ENCODE measurements at regions not wholly inside any gene's neighbourhood (a gene's known extent, or its start where the extent isn't known, plus 50 kb on each side); places are given as distances from the start of the nearest gene placed in this dataset.

DNA sequence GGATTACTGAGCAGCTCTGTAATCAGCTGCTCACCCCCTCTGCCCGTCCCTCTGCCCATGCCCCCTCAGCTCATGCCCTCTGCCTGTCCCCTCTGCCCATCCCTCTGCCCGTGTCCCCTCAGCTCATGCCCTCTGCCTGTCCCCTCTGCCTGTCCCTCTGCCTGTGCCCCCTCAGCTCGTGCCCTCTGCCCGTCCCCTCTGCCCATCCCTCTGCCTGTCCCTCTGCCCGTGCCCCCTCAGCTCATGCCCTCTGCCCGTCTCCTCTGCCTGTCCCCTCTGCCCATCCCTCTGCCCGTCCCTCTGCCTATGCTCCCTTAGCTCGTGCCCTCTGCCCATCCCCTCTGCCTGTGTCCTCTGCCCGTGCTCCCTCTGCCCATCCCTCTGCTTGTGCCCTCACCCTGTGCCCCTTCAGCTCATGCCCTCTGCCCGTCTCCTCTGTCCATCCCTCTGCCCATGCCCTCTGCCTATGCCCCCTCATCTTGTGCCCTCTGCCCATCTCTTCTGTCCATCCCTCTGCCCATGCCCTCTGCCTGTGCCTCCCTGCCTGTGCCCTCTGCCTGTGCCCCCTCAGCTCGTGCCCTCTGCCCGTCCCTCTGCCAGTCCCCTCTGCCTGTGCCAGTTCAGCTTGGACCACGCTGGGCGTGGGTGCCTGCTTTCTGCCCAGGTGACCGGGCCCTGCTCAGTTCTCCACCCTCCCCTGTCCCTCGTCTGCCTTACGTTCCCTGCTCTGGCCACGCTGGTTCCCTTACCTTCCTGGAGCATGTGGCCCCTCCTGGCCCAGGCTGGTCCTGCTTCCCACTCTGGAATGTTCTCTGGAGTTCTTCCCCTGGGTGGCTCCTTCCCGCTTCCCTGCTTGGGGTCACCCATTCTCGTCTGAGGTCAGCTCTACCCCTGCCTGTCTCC lies 97.6 kb downstream of the NPIPB11 start:
- TF ChIP-seq, protein P1, sequence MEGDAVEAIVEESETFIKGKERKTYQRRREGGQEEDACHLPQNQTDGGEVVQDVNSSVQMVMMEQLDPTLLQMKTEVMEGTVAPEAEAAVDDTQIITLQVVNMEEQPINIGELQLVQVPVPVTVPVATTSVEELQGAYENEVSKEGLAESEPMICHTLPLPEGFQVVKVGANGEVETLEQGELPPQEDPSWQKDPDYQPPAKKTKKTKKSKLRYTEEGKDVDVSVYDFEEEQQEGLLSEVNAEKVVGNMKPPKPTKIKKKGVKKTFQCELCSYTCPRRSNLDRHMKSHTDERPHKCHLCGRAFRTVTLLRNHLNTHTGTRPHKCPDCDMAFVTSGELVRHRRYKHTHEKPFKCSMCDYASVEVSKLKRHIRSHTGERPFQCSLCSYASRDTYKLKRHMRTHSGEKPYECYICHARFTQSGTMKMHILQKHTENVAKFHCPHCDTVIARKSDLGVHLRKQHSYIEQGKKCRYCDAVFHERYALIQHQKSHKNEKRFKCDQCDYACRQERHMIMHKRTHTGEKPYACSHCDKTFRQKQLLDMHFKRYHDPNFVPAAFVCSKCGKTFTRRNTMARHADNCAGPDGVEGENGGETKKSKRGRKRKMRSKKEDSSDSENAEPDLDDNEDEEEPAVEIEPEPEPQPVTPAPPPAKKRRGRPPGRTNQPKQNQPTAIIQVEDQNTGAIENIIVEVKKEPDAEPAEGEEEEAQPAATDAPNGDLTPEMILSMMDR (conservative IDR thresholded peaks at IDR 0.05; ENCODE audit: low read length): no peak
- TF ChIP-seq EZH2phosphoT487 (IDR thresholded peaks at IDR 0.05; ENCODE audit: borderline replicate concordance): no peak

All from Loucy (cell line).